ENCODE measurements at regions not wholly inside any gene's neighbourhood (a gene's known extent, or its start where the extent isn't known, plus 50 kb on each side); places are given as distances from the start of the nearest gene placed in this dataset.

DNA sequence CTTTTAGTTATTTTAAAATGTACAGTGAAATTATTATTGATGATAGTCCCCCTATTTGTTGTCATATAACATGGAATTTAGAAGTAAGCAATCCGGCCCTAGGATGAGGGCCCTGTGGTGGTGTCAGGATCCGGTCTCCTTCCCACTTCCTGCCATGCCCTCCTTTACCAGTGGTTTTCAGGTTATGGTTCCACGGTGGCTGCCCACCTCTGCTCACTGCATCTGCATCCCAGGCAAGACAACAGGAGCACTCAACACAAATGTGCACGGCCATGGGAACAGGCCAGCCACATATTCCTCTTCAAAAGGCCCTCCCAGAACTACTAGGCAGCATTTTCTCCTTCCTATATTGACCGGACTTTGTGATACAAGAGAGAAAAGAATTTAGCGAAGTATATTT is 1007.2 kb downstream of the TBC1D22A start:
- TF ChIP-seq, protein P1, sequence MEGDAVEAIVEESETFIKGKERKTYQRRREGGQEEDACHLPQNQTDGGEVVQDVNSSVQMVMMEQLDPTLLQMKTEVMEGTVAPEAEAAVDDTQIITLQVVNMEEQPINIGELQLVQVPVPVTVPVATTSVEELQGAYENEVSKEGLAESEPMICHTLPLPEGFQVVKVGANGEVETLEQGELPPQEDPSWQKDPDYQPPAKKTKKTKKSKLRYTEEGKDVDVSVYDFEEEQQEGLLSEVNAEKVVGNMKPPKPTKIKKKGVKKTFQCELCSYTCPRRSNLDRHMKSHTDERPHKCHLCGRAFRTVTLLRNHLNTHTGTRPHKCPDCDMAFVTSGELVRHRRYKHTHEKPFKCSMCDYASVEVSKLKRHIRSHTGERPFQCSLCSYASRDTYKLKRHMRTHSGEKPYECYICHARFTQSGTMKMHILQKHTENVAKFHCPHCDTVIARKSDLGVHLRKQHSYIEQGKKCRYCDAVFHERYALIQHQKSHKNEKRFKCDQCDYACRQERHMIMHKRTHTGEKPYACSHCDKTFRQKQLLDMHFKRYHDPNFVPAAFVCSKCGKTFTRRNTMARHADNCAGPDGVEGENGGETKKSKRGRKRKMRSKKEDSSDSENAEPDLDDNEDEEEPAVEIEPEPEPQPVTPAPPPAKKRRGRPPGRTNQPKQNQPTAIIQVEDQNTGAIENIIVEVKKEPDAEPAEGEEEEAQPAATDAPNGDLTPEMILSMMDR (IDR thresholded peaks at IDR 0.05; ENCODE audit: low read length): no peak
- TF ChIP-seq EZH2 (optimal IDR thresholded peaks at IDR 0.05; ENCODE audit: low read depth, low read length) (no peak), EZH2phosphoT487 (IDR thresholded peaks at IDR 0.05; ENCODE audit: low read length) (no peak)

Data from MM.1S (cell line).